Activated CD4-positive, alpha-beta T cell treated with anti-CD3 and anti-CD28 coated beads, Interleukin-2, amount 10 ng/mL, durations not matched to agents 24 days and 14 days (primary cell): ENCODE measurements at regions not wholly inside any gene's neighbourhood (a gene's known extent, or its start where the extent isn't known, plus 50 kb on each side); places are given as distances from the start of the nearest gene placed in this dataset.
"Not testable (repeated sequence)": the region's sequence is repeated elsewhere in the genome, so short reads cannot be mapped to it uniquely, and the experiment has no call there.

Experiments
- DNase-seq: peaks from one replicate; pipeline ENCODE4 v3.0.0; 2022
- H3K27ac Mint-ChIP-seq: one replicate; pipeline ENCODE4 v1.8.0; 2022; ENCODE audit warnings: mild to moderate bottlenecking, mixed read lengths
- H3K27me3 Mint-ChIP-seq: one replicate; pipeline ENCODE4 v1.8.0; 2022; ENCODE audit warnings: mixed read lengths
- H3K36me3 Mint-ChIP-seq: one replicate; pipeline ENCODE4 v1.8.0; 2022; ENCODE audit warnings: low read depth, mild to moderate bottlenecking, mixed read lengths
- H3K4me1 Mint-ChIP-seq: one replicate; pipeline ENCODE4 v1.8.0; 2021; ENCODE audit warnings: mixed read lengths
- H3K4me3 Mint-ChIP-seq: one replicate; pipeline ENCODE4 v1.8.0; 2022; ENCODE audit warnings: mild to moderate bottlenecking, moderate library complexity, mixed read lengths
- H3K9me3 Mint-ChIP-seq: one replicate; pipeline ENCODE4 v1.8.0; 2021; ENCODE audit warnings: mixed read lengths
- intact Hi-C: fragments of 100-400 bp; cut with micrococcal nuclease; formaldehyde crosslinking; loops from one replicate; pipeline ENCODE4 v1.15.1; 2023

- H3K4me3 Mint-ChIP-seq: no peak overlapping the region
- intact Hi-C loops: no loop called here
- no peak overlapping the region for H3K27ac Mint-ChIP-seq
- no peaks in the 10 kb centered on the region for H3K36me3 Mint-ChIP-seq
- H3K4me1 Mint-ChIP-seq: no peaks in the 10 kb centered on the region
- no peak for DNase-seq
- H3K27me3 Mint-ChIP-seq: no peaks in the 10 kb centered on the region
- H3K9me3 Mint-ChIP-seq: peaks cover 5% of the 10 kb centered on the region
Measured at GRCh38 chr10:59036311-59037017, 140.0 kb upstream of the PHYHIPL start.

- no peak for DNase-seq
- Mint-ChIP-seq H3K27ac (no peak overlapping the region), H3K4me3 (no peak overlapping the region), H3K9me3 (peaks cover 5% of the 10 kb centered on the region), H3K36me3 (no peaks in the 10 kb centered on the region), H3K4me1 (no peaks in the 10 kb centered on the region), H3K27me3 (no peaks in the 10 kb centered on the region)
- intact Hi-C loops: no loop called here
Measured at GRCh38 chr10:59037018-59037389, 139.4 kb upstream of the PHYHIPL start.

GRCh38 chr10:59037506-59037905, 138.9 kb upstream of the PHYHIPL start:
- peaks cover 8% of the 10 kb centered on the region for H3K9me3 Mint-ChIP-seq
- H3K36me3 Mint-ChIP-seq: no peaks in the 10 kb centered on the region
- DNase-seq: no peak
- intact Hi-C loops: no loop called here
- H3K27ac Mint-ChIP-seq: no peak overlapping the region
- H3K4me3 Mint-ChIP-seq: no peak overlapping the region
- H3K27me3 Mint-ChIP-seq: no peaks in the 10 kb centered on the region
- H3K4me1 Mint-ChIP-seq: no peaks in the 10 kb centered on the region

- H3K4me1 Mint-ChIP-seq, H3K36me3 Mint-ChIP-seq, intact Hi-C loops, DNase-seq, H3K9me3 Mint-ChIP-seq, H3K4me3 Mint-ChIP-seq, H3K27ac Mint-ChIP-seq, H3K27me3 Mint-ChIP-seq: not testable (repeated sequence)
Measured at GRCh38 chr10:59043358-59043757, 133.1 kb upstream of the PHYHIPL start.

- H3K36me3 Mint-ChIP-seq: no peaks in the 10 kb centered on the region
- H3K4me1 Mint-ChIP-seq: no peaks in the 10 kb centered on the region
Measured at GRCh38 chr10:59047180-59047579, 129.3 kb upstream of the PHYHIPL start.

GRCh38 chr10:59047957-59048618, 128.4 kb upstream of the PHYHIPL start:
- H3K9me3 Mint-ChIP-seq: no peaks in the 10 kb centered on the region
- no peaks in the 10 kb centered on the region for H3K4me1 Mint-ChIP-seq
- no peaks in the 10 kb centered on the region for H3K27me3 Mint-ChIP-seq
- no peak for DNase-seq
- H3K27ac Mint-ChIP-seq: no peak overlapping the region
- intact Hi-C loops: no loop called here
- H3K36me3 Mint-ChIP-seq: no peaks in the 10 kb centered on the region
- no peak overlapping the region for H3K4me3 Mint-ChIP-seq

More at GRCh38 chr10:59047180-59047579, 129.3 kb upstream of the PHYHIPL start:
- no peaks in the 10 kb centered on the region for H3K27me3 Mint-ChIP-seq
- DNase-seq: no peak
- intact Hi-C loops: no loop called here
- no peak overlapping the region for H3K27ac Mint-ChIP-seq
- no peak overlapping the region for H3K4me3 Mint-ChIP-seq
- H3K9me3 Mint-ChIP-seq: peaks cover 4% of the 10 kb centered on the region

GRCh38 chr10:59053502-59053901, 122.9 kb upstream of the PHYHIPL start:
- H3K4me1 Mint-ChIP-seq, H3K27ac Mint-ChIP-seq, intact Hi-C loops: not testable (repeated sequence)

GRCh38 chr10:59055045-59055444, 121.4 kb upstream of the PHYHIPL start:
- DNase-seq: no peak
- no peak overlapping the region for H3K27ac Mint-ChIP-seq
- no peaks in the 10 kb centered on the region for H3K36me3 Mint-ChIP-seq
- H3K4me3 Mint-ChIP-seq: no peak overlapping the region
- H3K27me3 Mint-ChIP-seq: no peaks in the 10 kb centered on the region
- H3K4me1 Mint-ChIP-seq: no peaks in the 10 kb centered on the region
- peaks cover 4% of the 10 kb centered on the region for H3K9me3 Mint-ChIP-seq
- intact Hi-C loops: no loop called here

More at GRCh38 chr10:59053502-59053901, 122.9 kb upstream of the PHYHIPL start:
- H3K4me3 Mint-ChIP-seq, H3K36me3 Mint-ChIP-seq, H3K27me3 Mint-ChIP-seq, H3K9me3 Mint-ChIP-seq, DNase-seq: not testable (repeated sequence)

GRCh38 chr10:59057345-59057744, 119.1 kb upstream of the PHYHIPL start:
- Mint-ChIP-seq H3K4me3 (no peak overlapping the region), H3K9me3 (peaks cover 4% of the 10 kb centered on the region), H3K4me1 (no peaks in the 10 kb centered on the region), H3K27ac (no peak overlapping the region), H3K36me3 (no peaks in the 10 kb centered on the region), H3K27me3 (no peaks in the 10 kb centered on the region)
- DNase-seq: no peak
- intact Hi-C loops: no loop called here

GRCh38 chr10:59060852-59061251, 115.6 kb upstream of the PHYHIPL start:
- H3K27ac Mint-ChIP-seq: no peak overlapping the region
- H3K27me3 Mint-ChIP-seq: no peaks in the 10 kb centered on the region
- H3K9me3 Mint-ChIP-seq: no peaks in the 10 kb centered on the region
- intact Hi-C loops: no loop called here
- H3K36me3 Mint-ChIP-seq: no peaks in the 10 kb centered on the region
- DNase-seq: no peak
- no peak overlapping the region for H3K4me3 Mint-ChIP-seq
- no peaks in the 10 kb centered on the region for H3K4me1 Mint-ChIP-seq

GRCh38 chr10:59063491-59063890, 113.0 kb upstream of the PHYHIPL start:
- intact Hi-C loops: no loop called here
- Mint-ChIP-seq H3K9me3 (no peaks in the 10 kb centered on the region), H3K4me1 (no peaks in the 10 kb centered on the region), H3K27me3 (no peaks in the 10 kb centered on the region), H3K4me3 (no peak overlapping the region), H3K27ac (no peak overlapping the region), H3K36me3 (no peaks in the 10 kb centered on the region)
- no peak for DNase-seq

- DNase-seq: no peak
- Mint-ChIP-seq H3K27ac (no peak overlapping the region), H3K36me3 (no peaks in the 10 kb centered on the region), H3K9me3 (no peaks in the 10 kb centered on the region), H3K4me3 (no peak overlapping the region), H3K27me3 (no peaks in the 10 kb centered on the region), H3K4me1 (no peaks in the 10 kb centered on the region)
- intact Hi-C loops: no loop called here
Measured at GRCh38 chr10:59064080-59064692, 112.3 kb upstream of the PHYHIPL start.

GRCh38 chr10:59064759-59065539, 111.5 kb upstream of the PHYHIPL start:
- no peak overlapping the region for H3K27ac Mint-ChIP-seq
- intact Hi-C loops: no loop called here
- no peaks in the 10 kb centered on the region for H3K4me1 Mint-ChIP-seq
- H3K9me3 Mint-ChIP-seq: no peaks in the 10 kb centered on the region
- H3K27me3 Mint-ChIP-seq: no peaks in the 10 kb centered on the region
- no peaks in the 10 kb centered on the region for H3K36me3 Mint-ChIP-seq
- DNase-seq: no peak
- H3K4me3 Mint-ChIP-seq: no peak overlapping the region
